Body of pancreas (tissue), 4 donors: ENCODE measurements at regions not wholly inside any gene's neighbourhood (a gene's known extent, or its start where the extent isn't known, plus 50 kb on each side); places are given as distances from the start of the nearest gene placed in this dataset.

ENCODE experiments used
- CTCF ChIP-seq, 7 experiments: fragments of 450-650 bp in 4 of 7; fragments of 200-600 bp in 3 of 7; sonication (generic) in 3 of 7; IDR thresholded peaks; one replicate each; pipeline ENCODE4 v1.5.1; 2016 to 2019; ENCODE audit warnings: antibody characterized with exemption in 7 of 7
- POLR2A ChIP-seq, 3 donors: fragments of 450-650 bp; IDR thresholded peaks; one replicate each; pipeline ENCODE4 v1.6.1; 2016; ENCODE audit warnings: antibody characterized with exemption in 3 of 3, mild to moderate bottlenecking in 2 of 3

GRCh38 chrX:8075636-8076035 lies 95.4 kb downstream of the VCX2 start:
- TF ChIP-seq CTCF (IDR thresholded peaks at IDR 0.05) (no peak), POLR2A (IDR thresholded peaks at IDR 0.05) (no peak)
